Erythroblast (primary cell): ENCODE measurements at regions not wholly inside any gene's neighbourhood (a gene's known extent, or its start where the extent isn't known, plus 50 kb on each side); places are given as distances from the start of the nearest gene placed in this dataset.

Experiments used
- GATA1 ChIP-seq: IDR thresholded peaks from 2 replicates; pipeline ENCODE4 v1.6.1; 2011; ENCODE audit warnings: low read depth, mild to moderate bottlenecking, control low read depth, low read length, moderate library complexity
- POLR2A ChIP-seq: IDR thresholded peaks from 2 replicates; pipeline ENCODE4 v1.6.1; 2011; ENCODE audit warnings: mild to moderate bottlenecking, low read length

DNA sequence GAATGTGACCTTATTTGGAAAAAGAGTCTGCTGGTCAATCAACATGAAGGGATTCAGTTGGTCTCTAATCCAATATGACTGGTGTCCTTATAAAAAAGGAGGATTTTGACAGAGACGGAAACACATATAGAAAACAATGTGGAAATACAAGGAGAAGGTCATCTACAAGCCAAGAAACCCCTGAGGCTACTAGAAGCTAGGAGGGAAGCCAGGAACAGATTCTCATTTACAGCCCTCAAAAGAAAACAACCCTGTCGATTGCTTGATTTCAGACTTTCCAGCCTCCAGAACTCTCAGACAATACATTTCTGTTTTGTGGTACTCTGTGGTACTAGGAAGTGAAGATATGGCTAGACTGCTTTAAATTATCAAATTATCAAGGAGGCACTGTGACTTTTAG, 162.9 kb upstream of the IGF1R start:
- TF ChIP-seq POLR2A, result no peak
- TF ChIP-seq GATA1, result no peak
